HepG2 (cell line): ENCODE measurements at regions not wholly inside any gene's neighbourhood (a gene's known extent, or its start where the extent isn't known, plus 50 kb on each side); places are given as distances from the start of the nearest gene placed in this dataset.

ENCODE experiments used
- ATAC-seq: fragments of 200-7000 bp; cut with Tn5 transposase; 3 replicates; pipeline ENCODE4 v1.9.1; 2020; ENCODE audit warnings: mild to moderate bottlenecking, moderate library complexity
- BruUV-seq: library from RNA; stranded (reverse); fragments of 400-500 nt; replicated peaks from 2 replicates; lab custom pipeline; 2021; lab: Mats Ljungman, UMichigan
- CTCF ChIA-PET: fragments of 300-600 bp; formaldehyde crosslinking; extraction: SDS; loops from one replicate; lab custom pipeline; 2021; ENCODE audit warnings: low total read pairs, inconsistent platforms, low intra/inter-chr PET ratio; lab: Yijun Ruan, JAX
- POLR2A ChIA-PET: fragments of 350-600 bp; sonication (Branson Sonifier 250); formaldehyde crosslinking; loops from one replicate; lab custom pipeline; 2020; ENCODE audit warnings: antibody characterized with exemption, inconsistent platforms; lab: Yijun Ruan, JAX
- DNase-seq: peaks from one replicate; pipeline ENCODE4 v3.0.0-alpha.2; 2015; ENCODE audit warnings: low spot score
- FAIRE-seq: peaks from 3 replicates; lab custom pipeline; 2011; peaks lifted over from hg19 to GRCh38; lab: Jason Lieb, UNC
- H2AFZ ChIP-seq: one replicate; pipeline ENCODE4 v1.6.1; 2011; ENCODE audit warnings: low read length, inconsistent platforms
- H3K27ac ChIP-seq: fragments of 300-600 bp; 3 replicates; pipeline ENCODE4 v1.8.0; 2011; ENCODE audit warnings: mixed run types, mild to moderate bottlenecking, mixed read lengths, low read length, inconsistent platforms; ENCODE audit not compliant: insufficient read depth; ENCODE audit errors: extremely low read length
- H3K27me3 ChIP-seq, 2 experiments: fragments of 200-600 bp in 1 of 2; 2 replicates in 1 of 2; 3 replicates in 1 of 2; pipeline versions ENCODE4 v1.6.0 to v1.8.0; 2011; ENCODE audit warnings: low read length in 2 of 2, mild to moderate bottlenecking in 2 of 2, moderate library complexity in 2 of 2, inconsistent platforms in 1 of 2; ENCODE audit not compliant: insufficient read depth in 2 of 2, control insufficient read depth in 1 of 2
- H3K36me3 ChIP-seq, 2 experiments: fragments of 200-600 bp in 1 of 2; replicated peaks in 1 of 2; 2 replicates in 1 of 2; 3 replicates in 1 of 2; pipeline versions ENCODE4 v1.5.1 to v1.8.0; 2011; ENCODE audit warnings: low read length in 2 of 2, inconsistent platforms in 1 of 2; ENCODE audit not compliant: insufficient read depth in 2 of 2, control insufficient read depth in 1 of 2
- H3K4me1 ChIP-seq: 2 replicates; pipeline ENCODE4 v1.5.1; 2012; ENCODE audit warnings: low read length, inconsistent platforms; ENCODE audit not compliant: insufficient read depth
- H3K4me2 ChIP-seq: 2 replicates; pipeline ENCODE4 v1.6.0; 2011; ENCODE audit warnings: low read depth, low read length, inconsistent platforms
- H3K4me3 ChIP-seq, 3 experiments: fragments of 200-600 bp in 1 of 3; sonication (generic), shearing (Covaris generic) in 1 of 3; replicated peaks in 1 of 3; 2 replicates each; pipeline ENCODE4 v1.5.1; 2011 to 2016; ENCODE audit warnings: low read length in 3 of 3, inconsistent platforms in 2 of 3, low read depth in 2 of 3, mild to moderate bottlenecking in 2 of 3, control low read depth in 1 of 3, mixed read lengths in 1 of 3; ENCODE audit not compliant: insufficient read depth in 1 of 3
- H3K79me2 ChIP-seq: one replicate; pipeline ENCODE4 v1.6.1; 2011; ENCODE audit warnings: low read length, inconsistent platforms; ENCODE audit not compliant: insufficient read depth
- H3K9ac ChIP-seq: 2 replicates; pipeline ENCODE4 v1.6.0; 2011; ENCODE audit warnings: mild to moderate bottlenecking, low read depth, low read length, inconsistent platforms; ENCODE audit not compliant: insufficient read depth
- H3K9me3 ChIP-seq: 2 replicates; pipeline ENCODE4 v1.5.1; 2012; ENCODE audit warnings: mild to moderate bottlenecking, low read length
- H4K20me1 ChIP-seq: 2 replicates; pipeline ENCODE4 v1.6.0; 2011; ENCODE audit warnings: inconsistent platforms, mild to moderate bottlenecking, low read length, moderate library complexity; ENCODE audit not compliant: insufficient read depth
- CREB1 ChIP-seq, 2 experiments: fragments of 450-650 bp in 1 of 2; IDR thresholded peaks; 2 replicates each; pipeline ENCODE4 v1.6.1; 2016 to 2017; ENCODE audit warnings: control low read depth in 1 of 2, mild to moderate bottlenecking in 1 of 2, missing compliant biosample characterization in 1 of 2, missing genetic modification characterization in 1 of 2
- TCF12 ChIP-seq, 2 experiments: fragments of 450-650 bp in 1 of 2; sonication (generic) in 1 of 2; formaldehyde crosslinking in 1 of 2; IDR thresholded peaks; 2 replicates each; pipeline versions ENCODE4 v1.6.1 to v1.8.0; 2017 to 2022; ENCODE audit warnings: antibody characterized with exemption in 1 of 2, mild to moderate bottlenecking in 1 of 2, missing genetic modification reagents in 1 of 2, moderate library complexity in 1 of 2
- WGBS: methylation state at CpG from one replicate; pipeline ENCODE4 v1.1.6; 2017; ENCODE audit warnings: low lambda C conversion rate; 5-methylcytosine and 5-hydroxymethylcytosine counted together
- in situ Hi-C: cut with HindIII; loops from 2 replicates; pipeline ENCODE4 v1.10.0; 2017; ENCODE audit warnings: low pct_unique_long_range_greater_than_20kb; ENCODE audit not compliant: extremely low pct_ligation_motif_present
- intact Hi-C: fragments of 100-400 bp; cut with micrococcal nuclease; formaldehyde crosslinking; loops from one replicate; pipeline ENCODE4 v1.10.0; 2022; ENCODE audit not compliant: unreplicated experiment
- TF ChIP-seq, protein P1 (sequence below): sonication (generic); formaldehyde crosslinking; IDR thresholded peaks from 2 replicates; pipeline ENCODE4 v1.5.0; 2020; ENCODE audit warnings: mild to moderate bottlenecking, low read depth, missing genetic modification reagents, borderline replicate concordance
- TF ChIP-seq, protein P2 (sequence below): sonication (generic); formaldehyde crosslinking; IDR thresholded peaks from 2 replicates; pipeline ENCODE4 v1.5.0; 2020; ENCODE audit warnings: missing genetic modification reagents, mild to moderate bottlenecking, borderline replicate concordance
- TF ChIP-seq, protein P3 (sequence below): sonication (generic); formaldehyde crosslinking; IDR thresholded peaks from 2 replicates; pipeline ENCODE4 v1.4.0; 2020; ENCODE audit warnings: missing genetic modification reagents, borderline replicate concordance
- TF ChIP-seq, protein P4 (sequence below): sonication (generic); formaldehyde crosslinking; IDR thresholded peaks from 2 replicates; pipeline ENCODE4 v1.4.0; 2020; ENCODE audit warnings: missing genetic modification reagents
- TF ChIP-seq, protein P5 (sequence below): sonication (generic); formaldehyde crosslinking; conservative IDR thresholded peaks from 2 replicates; pipeline ENCODE4 v1.4.0; 2020; ENCODE audit warnings: mild to moderate bottlenecking, missing genetic modification reagents, moderate library complexity
- TF ChIP-seq, protein P6 (sequence below): sonication (generic); formaldehyde crosslinking; IDR thresholded peaks from 2 replicates; pipeline ENCODE4 v1.5.0; 2020; ENCODE audit warnings: missing genetic modification reagents

DNA sequence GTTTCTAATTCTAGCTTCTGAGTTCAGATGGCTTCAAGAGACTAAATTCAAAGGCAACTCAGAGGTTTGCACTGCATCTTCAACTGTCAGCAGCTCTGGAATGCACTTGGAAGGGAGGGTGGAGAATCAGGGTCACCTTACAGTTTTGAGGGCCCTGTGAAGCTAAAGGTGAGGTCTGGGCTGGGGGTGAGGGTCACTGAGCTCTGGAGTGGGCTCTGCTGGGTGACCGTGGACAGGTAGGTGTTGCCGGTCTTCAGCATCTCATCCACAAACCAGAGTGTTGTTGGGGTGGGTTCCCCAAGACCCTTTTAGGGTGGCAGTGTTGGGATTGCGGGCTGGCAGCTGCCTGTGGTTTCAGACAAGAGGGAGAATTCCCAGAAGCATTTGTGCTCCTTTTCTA, 70.1 kb upstream of the CXCR4 start:
- Histone ChIP-seq H3K9me3 (no peaks in the 10 kb centered on the region), H4K20me1 (no peaks in the 10 kb centered on the region), H3K4me2 (no peak overlapping the region), H3K27ac (no peak overlapping the region)
- DNase-seq, result no peak
- in situ Hi-C loops (no loop called here), intact Hi-C loops (no loop called here)
- ATAC-seq, result no peak
- 48% methylated on average over 3 of the region's 3 CpGs for WGBS
- TF ChIP-seq, protein P1, sequence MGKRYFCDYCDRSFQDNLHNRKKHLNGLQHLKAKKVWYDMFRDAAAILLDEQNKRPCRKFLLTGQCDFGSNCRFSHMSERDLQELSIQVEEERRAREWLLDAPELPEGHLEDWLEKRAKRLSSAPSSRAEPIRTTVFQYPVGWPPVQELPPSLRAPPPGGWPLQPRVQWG, result no peak
- TF ChIP-seq, protein P2, sequence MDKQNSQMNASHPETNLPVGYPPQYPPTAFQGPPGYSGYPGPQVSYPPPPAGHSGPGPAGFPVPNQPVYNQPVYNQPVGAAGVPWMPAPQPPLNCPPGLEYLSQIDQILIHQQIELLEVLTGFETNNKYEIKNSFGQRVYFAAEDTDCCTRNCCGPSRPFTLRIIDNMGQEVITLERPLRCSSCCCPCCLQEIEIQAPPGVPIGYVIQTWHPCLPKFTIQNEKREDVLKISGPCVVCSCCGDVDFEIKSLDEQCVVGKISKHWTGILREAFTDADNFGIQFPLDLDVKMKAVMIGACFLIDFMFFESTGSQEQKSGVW, result no peak
- TF ChIP-seq, protein P3, sequence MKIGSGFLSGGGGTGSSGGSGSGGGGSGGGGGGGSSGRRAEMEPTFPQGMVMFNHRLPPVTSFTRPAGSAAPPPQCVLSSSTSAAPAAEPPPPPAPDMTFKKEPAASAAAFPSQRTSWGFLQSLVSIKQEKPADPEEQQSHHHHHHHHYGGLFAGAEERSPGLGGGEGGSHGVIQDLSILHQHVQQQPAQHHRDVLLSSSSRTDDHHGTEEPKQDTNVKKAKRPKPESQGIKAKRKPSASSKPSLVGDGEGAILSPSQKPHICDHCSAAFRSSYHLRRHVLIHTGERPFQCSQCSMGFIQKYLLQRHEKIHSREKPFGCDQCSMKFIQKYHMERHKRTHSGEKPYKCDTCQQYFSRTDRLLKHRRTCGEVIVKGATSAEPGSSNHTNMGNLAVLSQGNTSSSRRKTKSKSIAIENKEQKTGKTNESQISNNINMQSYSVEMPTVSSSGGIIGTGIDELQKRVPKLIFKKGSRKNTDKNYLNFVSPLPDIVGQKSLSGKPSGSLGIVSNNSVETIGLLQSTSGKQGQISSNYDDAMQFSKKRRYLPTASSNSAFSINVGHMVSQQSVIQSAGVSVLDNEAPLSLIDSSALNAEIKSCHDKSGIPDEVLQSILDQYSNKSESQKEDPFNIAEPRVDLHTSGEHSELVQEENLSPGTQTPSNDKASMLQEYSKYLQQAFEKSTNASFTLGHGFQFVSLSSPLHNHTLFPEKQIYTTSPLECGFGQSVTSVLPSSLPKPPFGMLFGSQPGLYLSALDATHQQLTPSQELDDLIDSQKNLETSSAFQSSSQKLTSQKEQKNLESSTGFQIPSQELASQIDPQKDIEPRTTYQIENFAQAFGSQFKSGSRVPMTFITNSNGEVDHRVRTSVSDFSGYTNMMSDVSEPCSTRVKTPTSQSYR (CRISPR knock-in tag), result no peak
- TF ChIP-seq, protein P4, sequence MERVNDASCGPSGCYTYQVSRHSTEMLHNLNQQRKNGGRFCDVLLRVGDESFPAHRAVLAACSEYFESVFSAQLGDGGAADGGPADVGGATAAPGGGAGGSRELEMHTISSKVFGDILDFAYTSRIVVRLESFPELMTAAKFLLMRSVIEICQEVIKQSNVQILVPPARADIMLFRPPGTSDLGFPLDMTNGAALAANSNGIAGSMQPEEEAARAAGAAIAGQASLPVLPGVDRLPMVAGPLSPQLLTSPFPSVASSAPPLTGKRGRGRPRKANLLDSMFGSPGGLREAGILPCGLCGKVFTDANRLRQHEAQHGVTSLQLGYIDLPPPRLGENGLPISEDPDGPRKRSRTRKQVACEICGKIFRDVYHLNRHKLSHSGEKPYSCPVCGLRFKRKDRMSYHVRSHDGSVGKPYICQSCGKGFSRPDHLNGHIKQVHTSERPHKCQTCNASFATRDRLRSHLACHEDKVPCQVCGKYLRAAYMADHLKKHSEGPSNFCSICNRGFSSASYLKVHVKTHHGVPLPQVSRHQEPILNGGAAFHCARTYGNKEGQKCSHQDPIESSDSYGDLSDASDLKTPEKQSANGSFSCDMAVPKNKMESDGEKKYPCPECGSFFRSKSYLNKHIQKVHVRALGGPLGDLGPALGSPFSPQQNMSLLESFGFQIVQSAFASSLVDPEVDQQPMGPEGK (CRISPR knock-in tag), result no peak
- TF ChIP-seq, protein P5, sequence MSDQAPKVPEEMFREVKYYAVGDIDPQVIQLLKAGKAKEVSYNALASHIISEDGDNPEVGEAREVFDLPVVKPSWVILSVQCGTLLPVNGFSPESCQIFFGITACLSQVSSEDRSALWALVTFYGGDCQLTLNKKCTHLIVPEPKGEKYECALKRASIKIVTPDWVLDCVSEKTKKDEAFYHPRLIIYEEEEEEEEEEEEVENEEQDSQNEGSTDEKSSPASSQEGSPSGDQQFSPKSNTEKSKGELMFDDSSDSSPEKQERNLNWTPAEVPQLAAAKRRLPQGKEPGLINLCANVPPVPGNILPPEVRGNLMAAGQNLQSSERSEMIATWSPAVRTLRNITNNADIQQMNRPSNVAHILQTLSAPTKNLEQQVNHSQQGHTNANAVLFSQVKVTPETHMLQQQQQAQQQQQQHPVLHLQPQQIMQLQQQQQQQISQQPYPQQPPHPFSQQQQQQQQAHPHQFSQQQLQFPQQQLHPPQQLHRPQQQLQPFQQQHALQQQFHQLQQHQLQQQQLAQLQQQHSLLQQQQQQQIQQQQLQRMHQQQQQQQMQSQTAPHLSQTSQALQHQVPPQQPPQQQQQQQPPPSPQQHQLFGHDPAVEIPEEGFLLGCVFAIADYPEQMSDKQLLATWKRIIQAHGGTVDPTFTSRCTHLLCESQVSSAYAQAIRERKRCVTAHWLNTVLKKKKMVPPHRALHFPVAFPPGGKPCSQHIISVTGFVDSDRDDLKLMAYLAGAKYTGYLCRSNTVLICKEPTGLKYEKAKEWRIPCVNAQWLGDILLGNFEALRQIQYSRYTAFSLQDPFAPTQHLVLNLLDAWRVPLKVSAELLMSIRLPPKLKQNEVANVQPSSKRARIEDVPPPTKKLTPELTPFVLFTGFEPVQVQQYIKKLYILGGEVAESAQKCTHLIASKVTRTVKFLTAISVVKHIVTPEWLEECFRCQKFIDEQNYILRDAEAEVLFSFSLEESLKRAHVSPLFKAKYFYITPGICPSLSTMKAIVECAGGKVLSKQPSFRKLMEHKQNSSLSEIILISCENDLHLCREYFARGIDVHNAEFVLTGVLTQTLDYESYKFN (CRISPR knock-in tag), result no peak
- TF ChIP-seq CREB1 (IDR thresholded peaks at IDR 0.05) (no peak), CREB1 (CRISPR knock-in tag; IDR thresholded peaks at IDR 0.05) (no peak), TCF12 (IDR thresholded peaks at IDR 0.05) (no peak), TCF12 (CRISPR knock-in tag; IDR thresholded peaks at IDR 0.05) (no peak)
- TF ChIP-seq, protein P6, sequence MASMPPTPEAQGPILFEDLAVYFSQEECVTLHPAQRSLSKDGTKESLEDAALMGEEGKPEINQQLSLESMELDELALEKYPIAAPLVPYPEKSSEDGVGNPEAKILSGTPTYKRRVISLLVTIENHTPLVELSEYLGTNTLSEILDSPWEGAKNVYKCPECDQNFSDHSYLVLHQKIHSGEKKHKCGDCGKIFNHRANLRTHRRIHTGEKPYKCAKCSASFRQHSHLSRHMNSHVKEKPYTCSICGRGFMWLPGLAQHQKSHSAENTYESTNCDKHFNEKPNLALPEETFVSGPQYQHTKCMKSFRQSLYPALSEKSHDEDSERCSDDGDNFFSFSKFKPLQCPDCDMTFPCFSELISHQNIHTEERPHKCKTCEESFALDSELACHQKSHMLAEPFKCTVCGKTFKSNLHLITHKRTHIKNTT (CRISPR knock-in tag), result no peak
- TF ChIP-seq, all 625 proteins: peak for 0
- Histone ChIP-seq H2AFZ (no peak overlapping the region), H3K9ac (no peak overlapping the region), H3K27me3 (no peaks in the 10 kb centered on the region), H3K4me1 (no peaks in the 10 kb centered on the region), H3K79me2 (no peaks in the 10 kb centered on the region), H3K36me3 (no peaks in the 10 kb centered on the region), H3K4me3 (no peak overlapping the region)
- no peak for FAIRE-seq
- ChIA-PET POLR2A (no interaction called here), CTCF (no interaction called here)
- BruUV-seq, result no TSS peak
